ENCODE measurements at regions not wholly inside any gene's neighbourhood (a gene's known extent, or its start where the extent isn't known, plus 50 kb on each side); places are given as distances from the start of the nearest gene placed in this dataset.

- no peak for DNase-seq (ENCODE audit: low spot score)
Measured at GRCh38 chr9:16025627-16026026, 472.8 kb downstream of the CCDC171 start.

- DNase-seq (ENCODE audit: low spot score): no peak
Measured at GRCh38 chr9:16026886-16027285, 474.0 kb downstream of the CCDC171 start.

GRCh38 chr9:16028548-16028947 is 475.7 kb downstream of the CCDC171 start:
- no peak for DNase-seq (ENCODE audit: low spot score)

- DNase-seq (ENCODE audit: low spot score): no peak
Measured at GRCh38 chr9:16029046-16029615, 476.3 kb downstream of the CCDC171 start.

GRCh38 chr9:16029796-16030363 is 477.0 kb downstream of the CCDC171 start:
- DNase-seq (ENCODE audit: low spot score): no peak

- DNase-seq (ENCODE audit: low spot score): no peak
Measured at GRCh38 chr9:16030528-16031185, 477.8 kb downstream of the CCDC171 start.

- no peak for DNase-seq (ENCODE audit: low spot score)
Measured at GRCh38 chr9:16031486-16031885, 478.6 kb downstream of the CCDC171 start.

GRCh38 chr9:16031971-16032370 is 479.1 kb downstream of the CCDC171 start:
- DNase-seq (ENCODE audit: low spot score): no peak

GRCh38 chr9:16032799-16033198 is 480.0 kb downstream of the CCDC171 start:
- no peak for DNase-seq (ENCODE audit: low spot score)

- no peak for DNase-seq (ENCODE audit: low spot score)
Measured at GRCh38 chr9:16033253-16033652, 480.4 kb downstream of the CCDC171 start.

- DNase-seq (ENCODE audit: low spot score): no peak
Measured at GRCh38 chr9:16033921-16034691, 481.3 kb downstream of the CCDC171 start.

GRCh38 chr9:16039218-16039987 is 486.6 kb downstream of the CCDC171 start:
- no peak for DNase-seq (ENCODE audit: low spot score)

GRCh38 chr9:16039988-16040761 is 487.3 kb downstream of the CCDC171 start:
- no peak for DNase-seq (ENCODE audit: low spot score)

GRCh38 chr9:16043756-16044578 is 491.1 kb downstream of the CCDC171 start:
- no peak for DNase-seq (ENCODE audit: low spot score)

- DNase-seq (ENCODE audit: low spot score): no peak
Measured at GRCh38 chr9:16044579-16044881, 491.7 kb downstream of the CCDC171 start.

- DNase-seq (ENCODE audit: low spot score): no peak
Measured at GRCh38 chr9:16045651-16046280, 492.9 kb downstream of the CCDC171 start.

GRCh38 chr9:16046713-16047112 is 493.9 kb downstream of the CCDC171 start:
- no peak for DNase-seq (ENCODE audit: low spot score)

GRCh38 chr9:16048129-16048528 is 495.3 kb downstream of the CCDC171 start:
- no peak for DNase-seq (ENCODE audit: low spot score)

- DNase-seq (ENCODE audit: low spot score): no peak
Measured at GRCh38 chr9:16052146-16052545, 499.3 kb downstream of the CCDC171 start.
